Endothelial cell of umbilical vein (primary cell): ENCODE measurements at regions not wholly inside any gene's neighbourhood (a gene's known extent, or its start where the extent isn't known, plus 50 kb on each side); places are given as distances from the start of the nearest gene placed in this dataset.

ENCODE experiments used
- EZH2 ChIP-seq: IDR thresholded peaks from 2 replicates; pipeline ENCODE4 v1.6.1; 2012; ENCODE audit warnings: borderline replicate concordance, low read depth, mild to moderate bottlenecking, moderate library complexity, low read length, inconsistent platforms; ENCODE audit not compliant: severe bottlenecking
- GATA2 ChIP-seq: IDR thresholded peaks from 2 replicates; pipeline ENCODE4 v1.7.0; 2011; ENCODE audit warnings: low read depth, mild to moderate bottlenecking, moderate library complexity, mixed read lengths, low read length; ENCODE audit not compliant: insufficient read length, insufficient read depth
- JUN ChIP-seq: IDR thresholded peaks from 2 replicates; pipeline ENCODE4 v1.6.1; 2011; ENCODE audit warnings: borderline replicate concordance, low read depth; ENCODE audit not compliant: insufficient read length, insufficient read depth
- MYC ChIP-seq: IDR thresholded peaks from one replicate; pipeline ENCODE4 v1.6.1; 2011; ENCODE audit warnings: mild to moderate bottlenecking, low read depth, low read length
- POLR2A ChIP-seq: IDR thresholded peaks from 2 replicates; pipeline ENCODE4 v1.6.1; 2012; ENCODE audit warnings: low read depth, mild to moderate bottlenecking, control low read depth, low read length
- POLR2AphosphoS5 ChIP-seq: IDR thresholded peaks from 2 replicates; pipeline ENCODE4 v1.6.1; 2012; ENCODE audit warnings: low read depth, mild to moderate bottlenecking, control low read depth, low read length, moderate library complexity; ENCODE audit not compliant: insufficient read depth
- TF ChIP-seq, protein P1 (sequence below), 2 donors: IDR thresholded peaks; 1 replicate in 1 of 2; 2 replicates in 1 of 2; pipeline ENCODE4 v1.5.1; 2011; ENCODE audit warnings: low read length in 2 of 2, mild to moderate bottlenecking in 2 of 2, moderate library complexity in 2 of 2, control low read depth in 1 of 2, inconsistent platforms in 1 of 2, low read depth in 1 of 2; ENCODE audit not compliant: insufficient read depth in 1 of 2; ENCODE audit errors: extremely low read depth in 1 of 2
- TF ChIP-seq, protein P2 (sequence below): IDR thresholded peaks from 2 replicates; pipeline ENCODE4 v1.6.1; 2011; ENCODE audit not compliant: insufficient read depth, insufficient read length

DNA sequence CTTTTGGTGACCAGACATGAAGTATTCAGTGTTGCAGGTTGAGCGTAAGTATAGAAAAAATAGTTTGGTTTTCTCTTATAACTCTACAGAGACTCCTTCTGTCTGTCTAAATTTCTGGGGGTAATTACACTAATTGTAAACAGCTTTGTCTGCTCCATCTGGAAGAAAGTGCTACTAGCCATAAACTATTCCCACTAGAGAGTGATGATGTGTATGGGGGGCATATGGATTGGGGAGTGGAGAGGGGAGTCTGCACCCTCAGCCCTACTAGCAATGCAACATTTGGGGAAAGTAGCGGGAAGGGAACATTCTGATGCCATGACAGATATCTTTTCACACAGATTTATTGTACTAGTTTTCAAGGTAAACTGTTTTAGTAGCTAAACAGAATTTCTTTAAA is 549.7 kb downstream of the TRIML1 start:
- TF ChIP-seq EZH2 (no peak), POLR2AphosphoS5 (no peak), POLR2A (no peak), MYC (no peak), JUN (no peak), GATA2 (no peak)
- TF ChIP-seq, protein P1, sequence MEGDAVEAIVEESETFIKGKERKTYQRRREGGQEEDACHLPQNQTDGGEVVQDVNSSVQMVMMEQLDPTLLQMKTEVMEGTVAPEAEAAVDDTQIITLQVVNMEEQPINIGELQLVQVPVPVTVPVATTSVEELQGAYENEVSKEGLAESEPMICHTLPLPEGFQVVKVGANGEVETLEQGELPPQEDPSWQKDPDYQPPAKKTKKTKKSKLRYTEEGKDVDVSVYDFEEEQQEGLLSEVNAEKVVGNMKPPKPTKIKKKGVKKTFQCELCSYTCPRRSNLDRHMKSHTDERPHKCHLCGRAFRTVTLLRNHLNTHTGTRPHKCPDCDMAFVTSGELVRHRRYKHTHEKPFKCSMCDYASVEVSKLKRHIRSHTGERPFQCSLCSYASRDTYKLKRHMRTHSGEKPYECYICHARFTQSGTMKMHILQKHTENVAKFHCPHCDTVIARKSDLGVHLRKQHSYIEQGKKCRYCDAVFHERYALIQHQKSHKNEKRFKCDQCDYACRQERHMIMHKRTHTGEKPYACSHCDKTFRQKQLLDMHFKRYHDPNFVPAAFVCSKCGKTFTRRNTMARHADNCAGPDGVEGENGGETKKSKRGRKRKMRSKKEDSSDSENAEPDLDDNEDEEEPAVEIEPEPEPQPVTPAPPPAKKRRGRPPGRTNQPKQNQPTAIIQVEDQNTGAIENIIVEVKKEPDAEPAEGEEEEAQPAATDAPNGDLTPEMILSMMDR (IDR thresholded peaks at IDR 0.05; ENCODE audit: extremely low read depth in 1 of 2, insufficient read depth in 1 of 2, low read depth in 1 of 2, low read length in 2 of 2): no peak
- TF ChIP-seq, protein P2, sequence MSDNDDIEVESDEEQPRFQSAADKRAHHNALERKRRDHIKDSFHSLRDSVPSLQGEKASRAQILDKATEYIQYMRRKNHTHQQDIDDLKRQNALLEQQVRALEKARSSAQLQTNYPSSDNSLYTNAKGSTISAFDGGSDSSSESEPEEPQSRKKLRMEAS: no peak
